Activated naive CD8-positive, alpha-beta T cell treated with anti-CD3 and anti-CD28 coated beads, Interleukin-2, amount 50 U/mL, for 16 hours (primary cell): ENCODE measurements at regions not wholly inside any gene's neighbourhood (a gene's known extent, or its start where the extent isn't known, plus 50 kb on each side); places are given as distances from the start of the nearest gene placed in this dataset.

Experiments
- DNase-seq: peaks from one replicate; pipeline ENCODE4 v3.0.0-alpha.2; 2020; ENCODE audit warnings: low read depth, low spot score

GRCh38 chr1:83770319-83770661 is 228.6 kb downstream of the TTLL7 start:
- DNase-seq, result no peak

GRCh38 chr1:83769594-83770318 is 229.2 kb downstream of the TTLL7 start:
- DNase-seq, result no peak

GRCh38 chr1:83769072-83769471 is 229.9 kb downstream of the TTLL7 start:
- no peak for DNase-seq

GRCh38 chr1:83766241-83766691 is 232.7 kb downstream of the TTLL7 start:
- no peak for DNase-seq

GRCh38 chr1:83765125-83765524 is 233.8 kb downstream of the TTLL7 start:
- no peak for DNase-seq

- no peak for DNase-seq
Measured at GRCh38 chr1:83764209-83764608, 234.7 kb downstream of the TTLL7 start.

GRCh38 chr1:83763361-83764095 is 235.4 kb downstream of the TTLL7 start:
- DNase-seq, result no peak

- DNase-seq, result no peak
Measured at GRCh38 chr1:83762416-83762815, 236.5 kb downstream of the TTLL7 start.

- DNase-seq, result no peak
Measured at GRCh38 chr1:83762039-83762365, 236.9 kb downstream of the TTLL7 start.

GRCh38 chr1:83761167-83762038 is 237.5 kb downstream of the TTLL7 start:
- no peak for DNase-seq

GRCh38 chr1:83760226-83761021 is 238.5 kb downstream of the TTLL7 start:
- no peak for DNase-seq

- no peak for DNase-seq
Measured at GRCh38 chr1:83756984-83757717, 241.8 kb downstream of the TTLL7 start.

GRCh38 chr1:83751602-83752001 is 247.3 kb downstream of the TTLL7 start:
- no peak for DNase-seq

- DNase-seq, result no peak
Measured at GRCh38 chr1:83750201-83750600, 248.7 kb downstream of the TTLL7 start.

GRCh38 chr1:83747853-83748482 is 251.0 kb downstream of the TTLL7 start:
- DNase-seq, result no peak

GRCh38 chr1:83746234-83746633 is 252.7 kb downstream of the TTLL7 start:
- DNase-seq, result no peak

- no peak for DNase-seq
Measured at GRCh38 chr1:83742446-83742845, 256.5 kb downstream of the TTLL7 start.

GRCh38 chr1:83741770-83742169 is 257.2 kb downstream of the TTLL7 start:
- DNase-seq, result no peak

GRCh38 chr1:83741348-83741747 is 257.6 kb downstream of the TTLL7 start:
- no peak for DNase-seq

GRCh38 chr1:83735526-83735925 is 263.4 kb downstream of the TTLL7 start:
- no peak for DNase-seq
